MM.1S (cell line): ENCODE measurements at regions not wholly inside any gene's neighbourhood (a gene's known extent, or its start where the extent isn't known, plus 50 kb on each side); places are given as distances from the start of the nearest gene placed in this dataset.
"Not testable (repeated sequence)": the region's sequence is repeated elsewhere in the genome, so short reads cannot be mapped to it uniquely, and the experiment has no call there.

Experiments
- DNase-seq: peaks from one replicate; pipeline ENCODE4 v3.0.0-alpha.2; 2015
- H2AFZ ChIP-seq: fragments of 300-600 bp; sonication (generic); 2 replicates; pipeline ENCODE4 v1.6.0; 2016; ENCODE audit warnings: antibody characterized with exemption, low read length
- H3F3A ChIP-seq: fragments of 300-600 bp; sonication (generic); 2 replicates; pipeline ENCODE4 v1.6.1; 2016; ENCODE audit warnings: mild to moderate bottlenecking, antibody characterized with exemption, low read length, moderate library complexity, mixed read lengths; ENCODE audit not compliant: insufficient read depth
- H3K27ac ChIP-seq: fragments of 300-600 bp; sonication (generic); 2 replicates; pipeline ENCODE4 v1.5.1; 2016; ENCODE audit warnings: mild to moderate bottlenecking, low read length
- H3K27me3 ChIP-seq: fragments of 300-600 bp; sonication (generic); replicated peaks from 2 replicates; pipeline ENCODE4 v1.6.0; 2016; ENCODE audit warnings: low read length; ENCODE audit not compliant: insufficient read depth
- H3K36me3 ChIP-seq: fragments of 300-600 bp; sonication (generic); replicated peaks from 2 replicates; pipeline ENCODE4 v1.6.1; 2016; ENCODE audit warnings: mild to moderate bottlenecking, low read length, mixed read lengths; ENCODE audit not compliant: insufficient read depth
- H3K4me1 ChIP-seq: fragments of 300-600 bp; sonication (generic); 2 replicates; pipeline ENCODE4 v1.6.1; 2016; ENCODE audit warnings: low read length, mixed read lengths
- H3K4me2 ChIP-seq: fragments of 300-600 bp; sonication (generic); 2 replicates; pipeline ENCODE4 v1.6.0; 2016; ENCODE audit warnings: low read depth, low read length
- H3K4me3 ChIP-seq: fragments of 300-600 bp; sonication (generic); 2 replicates; pipeline ENCODE4 v1.5.1; 2016; ENCODE audit warnings: low read length, mixed read lengths
- H3K79me2 ChIP-seq: fragments of 300-600 bp; sonication (generic); 2 replicates; pipeline ENCODE4 v1.6.1; 2016; ENCODE audit warnings: mixed run types, low read length, mixed read lengths
- H3K9ac ChIP-seq: fragments of 300-600 bp; sonication (generic); 2 replicates; pipeline ENCODE4 v1.6.1; 2016; ENCODE audit warnings: low read length, mixed read lengths
- H3K9me2 ChIP-seq: fragments of 300-600 bp; sonication (generic); replicated peaks from 2 replicates; pipeline ENCODE4 v1.6.1; 2016; ENCODE audit warnings: mild to moderate bottlenecking, low read length, mixed read lengths; ENCODE audit not compliant: insufficient read depth
- H3K9me3 ChIP-seq: fragments of 300-600 bp; sonication (generic); replicated peaks from 2 replicates; pipeline ENCODE4 v1.6.1; 2016; ENCODE audit warnings: mild to moderate bottlenecking, low read length, mixed read lengths; ENCODE audit not compliant: insufficient read depth
- H4K20me1 ChIP-seq: fragments of 300-600 bp; sonication (generic); 2 replicates; pipeline ENCODE4 v1.6.1; 2016; ENCODE audit warnings: mild to moderate bottlenecking, low read length, moderate library complexity, mixed read lengths; ENCODE audit not compliant: insufficient read depth
- EZH2 ChIP-seq: fragments of 300-600 bp; sonication (generic); optimal IDR thresholded peaks from 2 replicates; pipeline ENCODE3; 2017; ENCODE audit warnings: low read depth, mild to moderate bottlenecking, antibody characterized with exemption, low read length, mixed read lengths
- EZH2phosphoT487 ChIP-seq: fragments of 300-600 bp; sonication (generic); IDR thresholded peaks from 2 replicates; pipeline ENCODE4 v1.6.1; 2018; ENCODE audit warnings: antibody characterized with exemption, low read length
- TF ChIP-seq, protein P1 (sequence below): fragments of 300-600 bp; sonication (generic); IDR thresholded peaks from 2 replicates; pipeline ENCODE4 v1.5.1; 2016; ENCODE audit warnings: antibody characterized with exemption, low read length, mixed read lengths

DNA sequence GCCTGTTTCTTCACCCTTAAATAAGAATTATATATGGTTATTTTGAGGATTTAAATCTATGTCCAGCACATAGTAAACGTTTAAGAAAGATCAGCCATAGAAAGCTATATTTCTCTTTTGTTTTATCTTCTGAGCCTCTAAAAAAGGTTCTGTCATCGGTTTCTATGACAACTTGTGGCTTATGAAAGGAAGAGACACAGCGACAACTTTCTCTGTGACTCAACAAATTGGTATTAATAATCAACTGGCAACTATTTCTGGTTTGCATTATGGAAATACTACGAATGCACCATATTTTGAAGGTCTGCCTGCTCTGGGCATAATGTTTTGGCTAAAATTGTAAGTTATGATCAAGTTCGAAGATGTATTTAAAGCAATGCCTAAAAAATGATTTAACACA is 751.0 kb downstream of the CD109 start:
- Histone ChIP-seq H2AFZ (no peak overlapping the region), H3K9me3 (no peaks in the 10 kb centered on the region), H3K27me3 (no peaks in the 10 kb centered on the region), H4K20me1 (no peaks in the 10 kb centered on the region), H3K27ac (no peak overlapping the region), H3K36me3 (no peaks in the 10 kb centered on the region), H3F3A (no peaks in the 10 kb centered on the region), H3K4me1 (no peaks in the 10 kb centered on the region), H3K9me2 (no peaks in the 10 kb centered on the region), H3K4me2 (no peak overlapping the region), H3K9ac (no peak overlapping the region), H3K79me2 (no peaks in the 10 kb centered on the region), H3K4me3 (no peak overlapping the region)
- no peak for TF ChIP-seq EZH2
- TF ChIP-seq EZH2phosphoT487: no peak
- TF ChIP-seq, protein P1, sequence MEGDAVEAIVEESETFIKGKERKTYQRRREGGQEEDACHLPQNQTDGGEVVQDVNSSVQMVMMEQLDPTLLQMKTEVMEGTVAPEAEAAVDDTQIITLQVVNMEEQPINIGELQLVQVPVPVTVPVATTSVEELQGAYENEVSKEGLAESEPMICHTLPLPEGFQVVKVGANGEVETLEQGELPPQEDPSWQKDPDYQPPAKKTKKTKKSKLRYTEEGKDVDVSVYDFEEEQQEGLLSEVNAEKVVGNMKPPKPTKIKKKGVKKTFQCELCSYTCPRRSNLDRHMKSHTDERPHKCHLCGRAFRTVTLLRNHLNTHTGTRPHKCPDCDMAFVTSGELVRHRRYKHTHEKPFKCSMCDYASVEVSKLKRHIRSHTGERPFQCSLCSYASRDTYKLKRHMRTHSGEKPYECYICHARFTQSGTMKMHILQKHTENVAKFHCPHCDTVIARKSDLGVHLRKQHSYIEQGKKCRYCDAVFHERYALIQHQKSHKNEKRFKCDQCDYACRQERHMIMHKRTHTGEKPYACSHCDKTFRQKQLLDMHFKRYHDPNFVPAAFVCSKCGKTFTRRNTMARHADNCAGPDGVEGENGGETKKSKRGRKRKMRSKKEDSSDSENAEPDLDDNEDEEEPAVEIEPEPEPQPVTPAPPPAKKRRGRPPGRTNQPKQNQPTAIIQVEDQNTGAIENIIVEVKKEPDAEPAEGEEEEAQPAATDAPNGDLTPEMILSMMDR: no peak
- peak; percentile 14 for DNase-seq

GRCh38 chr6:74439123-74439811 is 743.3 kb downstream of the CD109 start:
- Histone ChIP-seq H3F3A (no peaks in the 10 kb centered on the region), H3K4me2 (no peak overlapping the region), H3K4me3 (no peak overlapping the region), H3K9me3 (no peaks in the 10 kb centered on the region), H3K9me2 (no peaks in the 10 kb centered on the region), H3K9ac (no peak overlapping the region), H3K27me3 (no peaks in the 10 kb centered on the region), H3K4me1 (no peaks in the 10 kb centered on the region), H2AFZ (no peak overlapping the region), H3K36me3 (no peaks in the 10 kb centered on the region), H4K20me1 (no peaks in the 10 kb centered on the region), H3K79me2 (no peaks in the 10 kb centered on the region), H3K27ac (no peak overlapping the region)
- TF ChIP-seq EZH2 (no peak), EZH2phosphoT487 (no peak)
- TF ChIP-seq, protein P1: no peak
- no peak for DNase-seq

GRCh38 chr6:74438395-74438794 is 742.4 kb downstream of the CD109 start:
- H3K4me2 ChIP-seq, H3K9me2 ChIP-seq, H3K27me3 ChIP-seq, H3K36me3 ChIP-seq, H3K4me1 ChIP-seq, H3K4me3 ChIP-seq, H3K9ac ChIP-seq, H4K20me1 ChIP-seq, H3K79me2 ChIP-seq, H3K27ac ChIP-seq, H2AFZ ChIP-seq, DNase-seq, H3K9me3 ChIP-seq, H3F3A ChIP-seq: not testable (repeated sequence)

- Histone ChIP-seq H3K9me2 (no peaks in the 10 kb centered on the region), H3K4me3 (no peak overlapping the region), H3K9me3 (no peaks in the 10 kb centered on the region), H3K27me3 (no peaks in the 10 kb centered on the region), H4K20me1 (no peaks in the 10 kb centered on the region), H3F3A (no peaks in the 10 kb centered on the region), H3K4me1 (no peaks in the 10 kb centered on the region), H3K27ac (no peak overlapping the region), H3K4me2 (no peak overlapping the region), H2AFZ (no peak overlapping the region), H3K79me2 (no peaks in the 10 kb centered on the region), H3K36me3 (no peaks in the 10 kb centered on the region), H3K9ac (no peak overlapping the region)
- no peak for DNase-seq
- TF ChIP-seq, protein P1: no peak
- TF ChIP-seq EZH2phosphoT487: no peak
- TF ChIP-seq EZH2: no peak
These were observed 738.2 kb downstream of the CD109 start for GRCh38 chr6:74434171-74434570.
